GM18861 (cell line): ENCODE measurements at regions not wholly inside any gene's neighbourhood (a gene's known extent, or its start where the extent isn't known, plus 50 kb on each side); places are given as distances from the start of the nearest gene placed in this dataset.

ENCODE experiments used
- ATAC-seq: cut with Tn5 transposase; IDR thresholded peaks from one replicate; pipeline ENCODE4 v1.9.1; 2021; ENCODE audit not compliant: unreplicated experiment

GRCh38 chr13:75135325-75135825 lies 346.6 kb downstream of the TBC1D4 start:
- ATAC-seq = no peak

DNA sequence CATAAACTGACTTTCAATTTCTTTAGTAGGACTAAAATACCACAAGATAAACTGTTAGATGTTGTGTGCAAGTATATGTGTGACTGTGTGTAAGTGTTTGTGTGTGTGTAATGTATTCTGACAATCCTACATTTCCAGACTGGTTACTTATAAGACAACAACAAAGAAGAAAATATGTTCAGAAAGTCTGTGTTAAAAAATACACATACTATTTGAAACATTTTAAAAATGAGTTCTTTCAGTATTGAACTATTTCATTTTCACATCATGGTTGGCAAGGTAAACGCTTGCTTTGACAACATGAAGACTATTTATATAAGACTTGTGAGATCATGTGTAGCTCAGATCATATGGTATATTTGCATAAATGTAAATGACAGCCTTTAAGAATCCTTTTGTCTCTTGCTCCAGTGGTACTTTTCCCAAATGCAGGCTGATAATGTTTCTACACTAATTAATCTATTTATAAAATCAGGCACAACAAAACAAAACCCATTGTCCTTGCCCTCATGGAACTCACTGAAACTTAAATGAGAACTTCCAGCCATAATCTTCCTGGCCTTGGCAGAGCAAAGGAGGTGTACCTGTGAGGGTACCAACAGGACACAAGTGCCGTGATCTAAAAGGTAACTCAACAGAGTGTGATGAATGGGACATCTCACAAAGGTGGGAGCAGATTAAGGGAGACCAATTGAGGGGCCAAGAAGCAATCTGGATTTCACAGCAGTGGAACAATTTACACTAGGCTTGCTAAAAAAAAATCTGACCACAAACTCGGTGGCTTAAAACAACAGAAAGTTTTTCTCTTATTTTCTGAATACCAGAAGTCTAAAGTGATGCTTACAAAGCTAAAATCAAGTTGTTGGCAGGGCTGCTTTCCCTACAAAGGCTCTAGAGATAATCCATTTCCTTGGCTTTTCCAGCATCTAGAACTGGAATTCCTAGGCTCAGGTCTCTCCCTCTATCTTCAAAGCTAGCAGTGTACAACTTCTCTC lies 349.0 kb downstream of the TBC1D4 start:
- ATAC-seq = no peak

DNA sequence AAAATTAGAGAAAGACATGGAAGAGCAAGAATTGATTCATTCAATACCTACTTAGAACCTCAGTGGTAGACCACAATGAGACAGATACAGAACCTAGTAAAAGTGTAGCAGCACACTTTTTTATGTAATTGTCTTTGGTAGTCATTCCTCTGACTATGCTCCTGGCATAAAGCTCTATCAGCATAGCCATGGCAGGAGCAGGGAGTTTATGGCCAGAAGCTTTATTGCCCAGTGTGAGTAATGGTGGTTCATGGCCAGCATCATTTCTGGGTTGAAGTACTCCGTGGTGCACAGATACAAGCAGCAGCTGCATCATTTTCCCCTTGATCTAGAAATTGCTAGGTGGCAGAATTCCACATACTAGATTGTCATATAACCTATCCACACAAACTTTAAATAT lies 352.6 kb downstream of the TBC1D4 start:
- ATAC-seq = no peak

DNA sequence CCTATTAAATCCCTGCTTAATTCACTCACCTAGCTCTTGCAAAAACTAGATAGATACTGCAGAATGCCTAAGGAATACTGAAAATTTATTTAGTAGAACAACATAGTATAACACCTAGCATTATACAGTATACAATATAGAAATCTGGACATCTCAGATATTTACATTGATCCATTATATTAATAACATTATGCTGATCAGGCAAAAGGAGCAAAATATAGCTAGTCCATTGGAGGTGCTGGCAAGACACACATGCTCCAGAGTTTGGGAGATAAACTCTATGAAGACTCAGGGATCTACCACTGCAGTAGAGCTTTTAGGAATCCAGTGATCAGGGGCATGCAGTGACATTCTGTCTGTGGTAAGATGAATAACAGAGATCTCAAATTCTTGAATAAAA lies 357.6 kb downstream of the TBC1D4 start:
- no peak for ATAC-seq

- ATAC-seq = no peak
Observed at GRCh38 chr13:75123428-75123827, 358.5 kb downstream of the TBC1D4 start.

GRCh38 chr13:75120085-75120484 lies 361.9 kb downstream of the TBC1D4 start:
- ATAC-seq = no peak

DNA sequence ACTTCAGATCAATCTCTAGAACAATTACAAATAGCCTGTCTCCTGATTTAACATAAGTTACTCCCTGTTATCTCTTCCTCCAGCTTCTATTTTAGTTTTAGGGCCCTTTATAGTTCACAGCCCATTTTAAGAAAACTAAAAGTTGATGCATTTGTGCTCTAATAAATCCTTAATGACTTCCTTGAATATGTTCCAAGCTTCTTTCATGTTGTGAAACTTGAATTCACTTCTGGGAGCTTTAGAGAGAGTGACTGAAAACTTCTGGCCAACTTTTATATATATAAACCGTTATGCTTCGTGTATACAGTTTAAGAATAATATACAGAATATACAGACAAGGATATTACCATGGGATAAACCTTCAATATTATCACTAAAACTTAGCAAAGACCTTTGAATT lies 366.8 kb downstream of the TBC1D4 start:
- no peak for ATAC-seq

- ATAC-seq = no peak
Observed at GRCh38 chr13:75103976-75104375, 378.0 kb downstream of the TBC1D4 start.

DNA sequence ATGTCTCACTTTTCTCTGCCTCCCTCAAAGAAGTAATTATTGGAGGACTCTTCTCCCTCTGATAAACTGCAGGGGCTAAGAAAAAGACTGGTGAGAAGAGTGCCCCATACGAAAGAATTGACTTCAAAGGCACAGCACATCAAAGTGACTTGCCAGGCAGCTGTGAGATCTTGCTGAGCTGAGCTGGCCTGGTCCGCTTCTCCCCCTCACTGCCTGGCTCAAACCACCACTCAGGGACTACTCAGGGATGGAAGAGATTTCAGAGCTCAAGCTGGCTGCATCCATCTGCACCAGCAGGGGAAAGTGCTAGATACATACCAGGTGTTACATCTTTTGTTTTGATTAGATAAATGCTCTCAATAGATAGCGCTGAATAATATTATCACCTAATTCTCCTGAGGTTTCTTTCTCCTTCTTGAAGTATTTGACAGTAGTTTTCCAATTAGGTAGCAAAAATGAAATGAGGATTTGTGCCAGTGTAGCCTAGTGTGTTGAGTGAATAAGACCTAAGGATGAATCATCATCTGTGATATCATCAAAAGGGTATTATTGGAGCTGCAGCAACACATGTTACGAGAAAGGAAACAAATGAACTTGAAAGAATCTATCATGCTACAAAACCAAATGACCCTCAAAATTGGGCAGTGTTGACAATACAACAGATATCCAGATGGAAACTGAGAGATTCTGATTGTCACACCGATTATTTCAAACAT lies 379.8 kb downstream of the TBC1D4 start:
- ATAC-seq = no peak

DNA sequence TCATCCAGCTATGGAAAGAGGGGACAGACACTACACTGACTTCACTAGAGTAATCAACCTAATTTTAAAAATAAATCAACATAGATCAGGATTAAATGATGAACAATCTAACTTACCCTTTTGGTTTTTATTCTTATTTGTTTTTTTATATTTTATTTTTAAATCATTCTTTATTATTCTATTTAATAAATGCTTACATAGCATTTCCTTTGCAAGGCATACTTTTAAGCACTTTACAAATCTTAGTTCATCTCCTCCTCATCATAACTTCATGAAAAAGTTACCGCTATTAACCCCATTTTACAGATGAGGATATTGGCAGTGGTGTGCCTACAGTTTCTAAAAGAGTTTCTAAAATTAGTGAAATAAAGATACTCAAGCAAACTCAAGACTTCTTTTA lies 380.6 kb downstream of the TBC1D4 start:
- ATAC-seq = no peak

DNA sequence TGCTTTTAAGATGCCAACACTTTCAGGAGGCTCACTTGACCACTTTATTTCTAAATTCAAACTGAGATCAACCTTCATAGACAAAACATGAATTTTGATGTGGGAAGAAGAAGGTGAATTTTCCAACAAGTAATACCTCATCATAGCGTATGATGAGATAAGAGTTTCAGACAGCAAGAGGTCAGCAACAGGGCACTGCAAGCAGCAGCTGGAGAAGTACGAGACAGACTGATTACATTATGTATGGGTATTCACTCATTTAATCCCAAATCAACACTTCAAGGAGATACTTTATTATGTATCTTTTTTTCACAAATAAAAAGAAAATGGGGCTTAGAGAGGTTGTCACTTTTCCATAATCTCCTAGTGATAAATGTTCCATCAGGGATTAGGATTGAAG lies 389.8 kb downstream of the TBC1D4 start:
- ATAC-seq = no peak

DNA sequence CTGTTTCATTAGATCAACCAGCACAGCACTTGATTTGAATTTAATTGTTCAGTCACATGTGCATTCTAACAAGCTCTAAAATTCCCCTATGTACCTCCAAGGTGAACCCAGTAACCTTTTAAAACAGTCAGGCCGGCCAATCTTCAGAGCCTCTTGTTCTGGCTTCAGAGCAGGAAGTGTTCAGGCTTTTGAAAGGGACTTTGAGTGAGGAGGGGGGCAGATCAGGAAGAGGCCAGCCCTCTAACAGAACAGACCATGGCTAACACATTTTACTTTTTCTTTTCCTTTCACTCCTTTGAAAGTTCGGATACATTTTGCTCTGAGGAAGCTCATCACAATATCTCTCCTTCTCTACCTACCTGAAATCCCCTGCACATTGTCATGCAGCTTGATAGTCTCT lies 390.3 kb downstream of the TBC1D4 start:
- ATAC-seq = no peak

- ATAC-seq = no peak
Observed at GRCh38 chr13:75090872-75091615, 390.9 kb downstream of the TBC1D4 start.

DNA sequence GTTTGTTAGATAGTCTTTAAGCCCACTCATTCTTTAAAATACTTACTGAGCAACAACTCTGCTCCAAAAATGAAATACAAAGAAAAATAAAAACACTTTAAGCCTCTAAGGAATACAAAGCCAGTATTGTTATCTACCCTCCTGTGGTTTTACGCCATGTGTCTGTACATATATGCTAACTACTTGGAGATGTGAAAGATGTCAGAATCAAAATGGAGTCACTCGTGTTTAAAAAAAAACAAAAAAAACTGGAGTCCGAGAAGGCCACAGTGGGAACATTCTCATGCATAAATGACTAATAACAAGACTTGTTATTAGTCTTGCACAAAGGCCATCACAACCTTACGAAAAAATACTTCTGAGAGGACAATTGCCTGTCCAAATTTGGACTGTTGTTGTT lies 393.1 kb downstream of the TBC1D4 start:
- no peak for ATAC-seq

GRCh38 chr13:75079226-75079625 lies 402.7 kb downstream of the TBC1D4 start:
- no peak for ATAC-seq

DNA sequence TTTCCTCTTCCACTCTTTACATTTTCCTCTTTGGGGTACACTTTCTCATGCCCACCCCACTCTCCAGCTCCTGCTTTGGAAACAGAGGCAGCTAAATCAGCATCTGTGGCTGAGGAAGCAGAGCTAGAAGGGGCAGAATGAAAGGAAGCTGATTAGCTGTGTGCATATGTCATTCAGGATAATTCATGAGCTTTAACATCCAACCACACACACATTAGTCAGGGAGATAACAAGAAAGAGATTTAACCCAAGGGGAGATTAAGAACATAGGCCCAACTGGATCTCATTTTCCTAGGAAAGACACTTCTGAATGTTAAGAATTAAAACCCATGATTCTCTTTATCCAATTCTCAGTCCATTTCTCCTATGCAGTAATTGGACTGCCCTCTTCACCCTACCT lies 405.5 kb downstream of the TBC1D4 start:
- ATAC-seq = no peak

GRCh38 chr13:75073786-75074185 lies 408.2 kb downstream of the TBC1D4 start:
- ATAC-seq = no peak

- ATAC-seq = no peak
Observed at GRCh38 chr13:75072891-75073290, 409.1 kb downstream of the TBC1D4 start.

DNA sequence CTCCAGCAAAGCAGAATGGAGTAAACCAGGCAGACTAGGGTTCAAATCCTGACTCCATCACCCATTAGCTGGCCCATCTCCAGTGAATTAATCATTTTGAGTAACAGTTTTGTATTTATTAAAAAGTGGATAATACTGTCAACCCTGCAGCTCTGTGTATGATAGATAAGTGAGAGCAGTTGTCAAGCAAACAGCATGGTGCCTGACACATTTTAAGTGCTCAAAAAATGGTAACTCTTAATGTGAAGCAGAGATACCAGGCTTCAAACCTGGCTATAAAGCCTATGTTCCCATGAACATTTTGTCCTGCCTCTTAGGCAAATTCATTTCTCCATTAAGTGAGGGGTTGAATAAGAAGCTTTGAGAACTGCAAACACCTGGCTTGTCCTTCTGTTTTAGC lies 409.6 kb downstream of the TBC1D4 start:
- no peak for ATAC-seq

- no peak for ATAC-seq
Observed at GRCh38 chr13:75071796-75072195, 410.2 kb downstream of the TBC1D4 start.

DNA sequence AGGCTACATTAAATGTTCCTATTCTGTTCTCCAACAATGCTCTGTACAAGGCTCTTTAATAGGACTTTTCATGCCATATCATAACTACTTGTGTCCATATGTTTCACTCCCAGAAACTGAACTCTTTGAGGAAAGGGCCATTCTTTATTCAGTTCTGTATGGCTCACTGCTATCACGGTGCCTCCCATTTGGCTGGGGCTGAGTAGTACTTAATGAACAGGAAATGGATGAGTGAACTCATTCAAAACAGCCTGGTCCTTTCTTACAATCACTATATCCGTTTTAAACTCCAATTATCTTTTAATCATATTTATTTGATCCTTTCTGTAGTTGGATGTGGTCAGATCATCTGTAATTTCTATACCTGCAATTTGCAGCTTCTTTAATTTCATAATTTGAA lies 410.6 kb downstream of the TBC1D4 start:
- no peak for ATAC-seq
